Anterior cingulate cortex (tissue), 58 donors: ENCODE measurements at regions not wholly inside any gene's neighbourhood (a gene's known extent, or its start where the extent isn't known, plus 50 kb on each side); places are given as distances from the start of the nearest gene placed in this dataset.
"Not testable (repeated sequence)": the region's sequence is repeated elsewhere in the genome, so short reads cannot be mapped to it uniquely, and the experiment has no call there.

ENCODE experiments used
- DNase-seq, 58 donors: peaks; one replicate each; lab custom pipeline; 2025; lab: John Stamatoyannopoulos, UW

DNA sequence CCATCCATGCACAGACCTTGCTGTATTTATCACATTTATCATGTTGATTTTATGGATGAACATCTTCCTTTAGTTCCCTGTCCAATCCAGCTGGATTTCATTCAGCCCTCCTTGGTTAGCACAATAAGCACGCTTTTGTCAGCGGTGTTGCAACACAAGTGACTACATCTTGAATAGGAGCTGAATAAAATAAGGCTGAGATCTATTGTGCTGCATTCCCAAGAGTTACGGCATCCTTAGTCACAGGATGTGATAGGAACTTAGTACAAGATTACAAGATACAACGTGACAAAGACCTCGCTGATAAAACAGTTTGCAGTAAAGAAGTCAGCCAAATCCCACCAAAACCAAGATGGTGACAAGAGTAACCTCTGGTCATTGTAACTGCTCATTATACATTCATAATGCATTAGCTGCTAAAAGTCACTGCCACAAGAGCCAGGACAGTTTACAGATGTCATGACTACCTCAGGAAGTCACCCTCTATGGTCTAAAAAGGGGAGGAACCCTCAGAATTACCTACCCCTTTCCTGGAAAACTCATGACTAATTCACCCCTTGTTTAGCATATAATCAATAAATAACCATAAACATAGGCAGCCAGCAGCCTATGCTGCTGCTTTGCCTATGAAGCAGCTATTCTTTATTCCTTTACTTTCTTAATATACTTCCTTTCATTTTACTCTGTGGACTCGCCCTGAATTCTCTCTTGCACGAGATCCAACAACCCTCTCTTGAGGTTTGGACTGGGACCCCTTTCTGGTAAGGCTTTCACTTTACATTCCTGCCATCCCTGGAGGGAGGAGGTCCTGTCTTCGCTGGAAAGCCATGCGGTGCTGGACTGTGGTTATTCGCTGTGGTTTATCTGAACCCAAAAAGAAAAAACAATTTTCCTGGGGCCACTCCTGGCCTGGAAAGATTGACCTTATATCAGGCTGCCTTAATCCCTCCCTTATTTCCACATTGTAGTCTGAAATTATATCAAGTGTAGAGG lies 522.6 kb upstream of the AMELY start:
- no peak for DNase-seq

DNA sequence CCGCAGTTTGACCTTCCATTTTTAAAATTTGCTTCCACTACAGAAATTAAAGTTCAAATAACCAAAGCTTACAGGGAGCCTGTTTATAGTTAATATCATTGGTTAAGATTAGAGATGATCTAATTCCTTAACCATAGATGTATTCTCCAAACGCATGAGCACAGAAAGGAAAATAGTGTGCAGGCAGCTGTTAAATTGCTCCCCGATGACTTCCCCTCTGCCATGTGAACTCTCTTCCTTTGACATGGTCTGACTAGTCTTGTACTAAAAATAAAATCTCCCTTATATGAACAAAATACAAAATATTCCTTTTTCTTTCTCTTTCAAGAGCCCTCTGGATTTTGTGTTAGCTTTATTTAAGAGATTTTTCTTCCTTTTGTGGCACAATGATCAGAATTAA lies 507.6 kb upstream of the AMELY start:
- no peak for DNase-seq

DNA sequence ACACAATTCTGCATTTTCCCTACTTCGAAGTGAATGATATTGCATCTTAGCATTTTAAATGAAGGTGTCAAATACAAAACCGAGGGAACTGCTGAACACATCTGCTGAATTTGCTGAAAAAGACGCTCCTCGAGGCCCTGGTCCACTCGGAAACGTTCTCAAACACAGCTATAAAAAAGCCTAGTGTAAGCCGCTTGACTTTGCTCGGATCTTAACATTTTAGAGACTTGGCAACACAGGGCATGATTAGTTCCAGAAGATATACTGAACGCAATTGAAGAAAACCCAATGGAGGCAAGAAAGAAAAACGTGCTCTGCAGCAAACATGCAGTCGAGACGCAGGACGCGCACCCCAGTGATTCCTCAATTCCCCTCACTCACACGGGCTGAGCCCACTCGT lies 506.4 kb upstream of the AMELY start:
- no peak for DNase-seq

DNA sequence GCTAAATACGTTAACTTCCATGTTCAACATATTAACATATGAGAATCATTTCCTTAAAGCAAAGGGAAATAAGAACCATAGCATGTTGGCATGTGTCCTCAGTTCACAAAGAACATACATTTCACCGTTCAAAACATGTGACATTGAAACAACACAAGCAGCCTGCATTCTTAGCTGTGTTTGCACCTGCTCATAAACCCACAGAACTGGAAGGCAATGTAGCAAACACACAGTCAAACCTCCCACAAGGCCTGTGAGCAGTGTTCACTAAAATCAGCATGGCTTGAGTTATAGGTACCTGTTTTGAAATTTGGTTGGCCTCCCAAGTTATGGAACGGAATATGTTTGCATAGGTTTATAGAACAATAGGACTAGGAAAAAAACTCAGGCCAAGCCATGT lies 504.9 kb upstream of the AMELY start:
- no peak for DNase-seq

DNA sequence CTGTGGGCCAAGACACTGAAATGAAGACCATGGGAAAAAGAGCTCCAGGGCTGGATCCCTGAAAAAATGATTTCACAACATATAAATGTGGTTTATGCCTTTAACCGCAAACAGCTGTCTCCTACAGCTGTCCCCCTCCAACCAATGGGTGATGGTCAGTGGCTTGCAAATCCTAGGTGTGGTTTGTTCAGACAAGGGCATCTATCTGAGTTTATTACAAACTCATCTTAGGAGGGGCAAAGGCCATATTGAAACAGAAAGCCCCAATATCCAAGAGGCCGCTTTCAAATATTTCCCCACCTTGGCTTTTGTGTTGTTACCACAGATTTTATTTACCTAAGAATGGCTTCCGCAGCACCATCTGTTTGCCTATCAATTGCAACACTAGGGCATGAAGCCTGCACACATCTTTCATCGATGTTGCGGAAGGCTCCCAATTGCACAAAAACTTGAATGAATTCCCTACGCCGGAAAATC lies 503.6 kb upstream of the AMELY start:
- no peak for DNase-seq

DNA sequence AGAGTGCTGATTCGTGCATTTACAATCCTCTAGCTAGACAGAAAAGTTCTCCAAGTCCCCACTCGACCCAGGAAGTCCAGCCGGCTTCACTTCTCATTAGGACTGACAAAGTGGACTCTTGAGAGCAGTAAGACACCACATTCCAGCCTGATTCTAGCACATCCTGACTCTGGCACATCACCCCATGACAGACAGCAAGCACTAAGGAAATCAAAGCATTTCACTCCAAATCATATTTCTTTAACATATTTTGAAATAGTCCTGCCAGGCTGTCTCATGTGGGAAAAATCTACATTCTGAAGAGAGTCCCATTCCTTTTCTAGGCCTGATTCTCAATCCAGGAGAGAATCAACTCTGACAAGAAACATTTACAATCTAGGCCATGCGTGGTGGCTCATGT lies 478.5 kb upstream of the AMELY start:
- DNase-seq = no peak

DNA sequence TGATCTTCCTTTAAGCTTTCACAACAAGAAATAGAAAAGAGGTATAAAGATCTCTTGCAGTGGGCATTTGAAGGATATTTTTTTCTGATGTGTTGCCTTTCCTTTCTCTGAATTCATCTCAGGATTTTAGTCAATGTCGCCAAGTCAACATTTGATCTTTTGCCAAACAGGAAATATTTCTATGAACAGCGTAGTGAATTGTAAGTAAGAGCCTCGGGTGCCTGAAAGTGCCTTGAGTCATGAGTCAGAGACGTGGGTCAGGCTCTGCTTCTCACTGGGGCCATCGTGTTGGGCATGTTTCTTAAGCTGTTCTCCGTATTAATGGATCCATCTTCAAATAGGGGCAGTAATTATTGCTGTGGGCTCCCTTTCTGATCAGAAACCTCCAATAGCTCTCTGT lies 471.4 kb upstream of the AMELY start:
- no peak for DNase-seq

DNA sequence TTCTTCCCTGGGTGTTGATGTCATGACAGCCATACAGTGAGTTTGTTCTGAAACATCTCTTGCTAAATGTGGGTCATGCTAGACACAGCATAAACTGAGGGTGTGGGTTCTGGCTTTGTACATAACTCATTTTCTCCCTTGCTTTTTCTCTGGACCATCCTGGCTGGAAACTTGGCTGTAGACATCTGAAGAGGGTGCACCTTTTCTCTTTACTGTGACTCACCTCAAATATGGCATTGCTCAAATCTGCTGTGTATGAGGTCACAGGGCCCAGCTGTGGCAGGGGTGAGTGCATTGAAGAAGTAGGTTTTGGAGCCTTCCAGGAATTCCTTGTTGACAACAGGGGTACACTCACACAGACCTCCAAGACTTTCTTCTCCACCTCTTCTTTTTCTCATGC lies 465.5 kb upstream of the AMELY start:
- DNase-seq = no peak

DNA sequence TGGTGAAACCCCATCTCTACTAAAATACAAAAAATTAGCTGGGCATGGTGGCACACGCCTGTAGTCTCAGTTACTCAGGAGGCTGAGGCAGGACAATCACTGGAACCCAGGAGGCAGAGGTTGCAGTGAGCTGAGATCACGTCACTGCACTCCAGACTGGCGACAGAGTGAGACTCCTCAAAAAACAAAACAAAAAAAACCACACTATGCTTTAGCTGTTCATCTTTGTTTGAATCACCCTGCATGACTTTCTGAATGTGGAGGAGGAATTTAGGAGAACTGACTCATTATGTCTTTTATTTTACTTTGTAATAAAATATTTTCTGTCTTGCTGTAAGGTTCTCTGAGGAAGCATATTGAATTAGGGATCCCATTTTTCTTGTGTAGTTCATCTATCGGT lies 462.9 kb upstream of the AMELY start:
- DNase-seq = not testable (repeated sequence)

DNA sequence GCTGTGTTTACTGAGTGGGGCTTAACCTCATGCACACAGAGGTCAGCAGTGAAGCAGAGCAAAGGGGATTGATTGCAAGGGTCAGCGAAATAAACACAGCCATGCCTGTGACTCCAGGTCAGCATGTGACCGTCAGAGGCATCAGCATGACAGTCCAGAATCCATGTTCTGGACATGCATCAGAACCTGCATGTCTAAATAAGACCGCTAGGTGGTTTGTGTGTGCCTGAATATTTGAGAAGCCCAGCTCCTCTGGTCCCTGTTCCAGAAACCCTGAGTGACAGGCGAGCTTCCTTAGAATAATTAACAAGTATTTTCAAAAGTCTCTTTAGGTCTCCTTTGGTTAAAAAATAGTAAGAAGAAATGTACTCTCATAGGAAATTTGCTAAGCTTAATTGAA lies 460.4 kb upstream of the AMELY start:
- DNase-seq = not testable (repeated sequence)

DNA sequence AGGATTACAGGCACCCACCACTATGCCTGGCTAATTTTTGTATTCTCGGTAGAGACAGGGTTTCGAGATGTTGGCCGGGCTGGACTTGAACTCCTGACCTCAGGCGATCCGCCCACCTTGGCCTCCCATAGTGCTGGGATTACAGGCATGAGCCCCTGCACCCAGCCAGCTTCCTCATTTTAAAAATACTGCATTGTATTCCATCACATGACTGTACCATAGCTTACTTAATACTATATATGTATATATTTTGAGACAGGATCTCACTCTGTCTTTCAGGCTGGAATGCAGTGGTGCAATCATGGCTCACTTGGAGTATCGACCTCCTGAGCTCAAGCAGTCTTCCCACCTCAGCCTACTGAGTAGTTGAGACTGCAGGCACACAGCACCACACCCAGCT lies 459.5 kb upstream of the AMELY start:
- DNase-seq = not testable (repeated sequence)

DNA sequence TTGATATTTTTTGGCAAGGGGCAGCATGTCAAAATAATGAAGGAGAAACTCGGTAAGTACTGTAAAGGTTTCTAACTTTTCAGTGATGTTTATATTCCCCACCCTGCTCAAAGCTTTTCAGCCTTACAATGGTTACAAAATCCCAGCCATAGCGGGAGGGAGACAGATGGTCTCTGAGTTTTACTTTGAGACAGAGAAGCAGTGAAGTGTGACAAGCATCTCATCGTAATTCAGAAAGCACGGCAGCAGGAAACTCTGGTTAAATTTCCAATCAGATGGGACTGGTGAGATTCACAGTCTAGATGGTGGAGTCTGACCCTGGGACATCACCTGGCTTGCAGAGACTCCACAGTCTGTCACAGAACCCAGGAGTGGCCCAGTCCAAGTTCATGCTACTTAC lies 448.0 kb upstream of the AMELY start:
- no peak for DNase-seq

DNA sequence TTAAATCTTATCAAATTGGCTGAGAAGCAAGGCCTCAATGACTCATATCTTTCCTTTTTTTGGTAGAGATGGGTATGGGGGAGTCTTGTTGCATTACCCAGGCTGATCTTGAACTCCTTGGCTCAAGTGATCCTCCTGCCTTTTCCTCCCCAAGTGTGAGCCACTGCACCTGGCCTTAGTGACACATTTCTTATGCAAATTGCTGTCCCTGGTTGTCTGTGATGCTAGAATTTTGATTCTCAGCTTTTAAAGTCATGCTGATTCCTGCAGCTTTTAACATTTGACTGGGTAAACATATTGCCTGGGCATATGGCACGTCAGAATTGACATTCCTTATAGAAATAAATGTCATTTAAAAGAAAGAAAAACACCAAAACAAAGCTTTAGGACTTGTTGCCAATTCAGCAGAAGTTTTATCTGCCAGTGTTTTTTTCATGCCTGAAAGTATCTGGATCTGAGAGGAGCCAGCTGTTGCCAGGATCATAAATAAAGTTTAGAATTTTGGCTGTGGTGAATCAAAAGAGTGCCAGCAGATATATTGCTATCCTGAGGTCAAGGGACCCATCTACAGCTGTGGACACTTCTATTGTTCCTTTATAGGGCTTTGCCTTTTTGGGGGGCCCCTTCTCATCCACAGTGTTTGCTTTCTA lies 446.7 kb upstream of the AMELY start:
- DNase-seq = no peak

DNA sequence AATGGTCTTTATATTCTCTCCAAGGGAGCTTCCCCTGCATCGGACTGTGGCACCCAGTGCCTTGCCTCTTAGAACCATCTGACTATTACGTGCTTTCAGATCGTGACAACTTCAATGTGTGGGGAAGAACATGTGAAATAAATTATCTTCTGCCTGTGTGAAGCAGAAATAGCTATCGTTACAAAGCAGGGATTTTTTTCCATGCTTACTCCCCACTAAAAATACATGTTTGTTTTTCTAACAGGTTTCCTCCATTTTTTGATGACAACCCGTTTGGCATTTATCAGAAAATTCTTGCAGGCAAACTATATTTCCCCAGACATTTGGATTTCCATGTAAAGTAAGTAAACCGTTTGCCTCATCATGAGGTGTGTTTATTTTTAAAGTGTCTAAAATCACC lies 444.3 kb upstream of the AMELY start:
- not testable (repeated sequence) for DNase-seq

DNA sequence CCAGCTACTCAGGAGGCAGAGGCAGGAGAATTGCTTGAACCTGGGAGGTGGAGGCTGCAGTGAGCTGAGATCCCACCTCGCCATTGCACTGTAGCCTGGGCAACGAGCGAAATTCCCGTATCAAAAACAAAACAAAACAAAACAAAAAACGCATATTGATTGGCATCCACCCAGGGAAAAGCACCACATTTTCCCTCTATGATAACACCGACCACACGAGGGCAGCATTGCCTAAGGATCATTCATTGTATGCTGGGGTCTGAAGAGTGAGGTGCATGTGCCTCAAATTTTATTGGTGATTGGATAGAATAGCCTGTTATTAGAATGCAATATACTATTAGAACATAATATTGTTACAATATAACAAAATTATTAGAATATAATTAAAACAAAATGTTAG lies 433.1 kb upstream of the AMELY start:
- peak in 20 of 58 donors; percentile 0 to 22 (median 0) for DNase-seq

DNA sequence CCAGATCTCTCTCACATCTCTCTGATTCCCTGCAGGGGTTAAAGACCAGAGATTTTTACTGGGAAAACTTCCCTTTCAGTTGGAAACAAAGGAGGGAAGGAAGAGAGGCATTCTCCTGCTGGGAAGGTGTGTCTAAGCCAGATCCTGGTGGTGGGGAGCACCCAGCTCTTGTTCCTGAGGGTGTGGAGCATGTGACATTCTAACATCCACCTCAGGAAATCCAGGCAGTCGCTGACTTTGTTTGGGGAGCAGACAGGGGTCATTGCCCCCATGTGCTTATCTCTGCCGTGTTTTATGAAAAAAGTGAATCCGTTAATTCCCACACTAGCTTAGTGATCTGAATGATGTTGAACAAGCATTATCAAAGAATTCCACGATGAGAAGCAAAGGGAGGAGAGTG lies 431.7 kb upstream of the AMELY start:
- DNase-seq = no peak

DNA sequence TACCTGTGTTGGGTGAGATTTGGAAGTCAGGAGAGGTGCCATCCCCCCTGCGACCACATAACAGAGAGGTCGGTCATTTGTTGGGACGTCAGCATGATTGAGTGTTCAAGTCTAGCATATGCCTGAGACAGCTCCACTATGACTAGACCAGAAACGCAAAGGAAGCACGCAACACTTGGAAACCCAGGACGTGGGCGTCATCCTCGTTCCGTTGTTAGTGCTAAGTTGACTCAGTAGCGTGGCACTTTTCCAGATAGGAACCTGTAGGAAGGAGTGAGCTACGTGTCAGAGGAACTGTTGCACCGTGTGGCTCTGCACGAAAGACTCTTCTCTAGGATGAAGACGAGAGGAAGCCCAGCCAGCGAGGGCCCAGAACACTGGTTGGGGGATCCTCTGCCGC lies 431.2 kb upstream of the AMELY start:
- peak in 11 of 58 donors; percentile 0 to 4 (median 0) for DNase-seq

DNA sequence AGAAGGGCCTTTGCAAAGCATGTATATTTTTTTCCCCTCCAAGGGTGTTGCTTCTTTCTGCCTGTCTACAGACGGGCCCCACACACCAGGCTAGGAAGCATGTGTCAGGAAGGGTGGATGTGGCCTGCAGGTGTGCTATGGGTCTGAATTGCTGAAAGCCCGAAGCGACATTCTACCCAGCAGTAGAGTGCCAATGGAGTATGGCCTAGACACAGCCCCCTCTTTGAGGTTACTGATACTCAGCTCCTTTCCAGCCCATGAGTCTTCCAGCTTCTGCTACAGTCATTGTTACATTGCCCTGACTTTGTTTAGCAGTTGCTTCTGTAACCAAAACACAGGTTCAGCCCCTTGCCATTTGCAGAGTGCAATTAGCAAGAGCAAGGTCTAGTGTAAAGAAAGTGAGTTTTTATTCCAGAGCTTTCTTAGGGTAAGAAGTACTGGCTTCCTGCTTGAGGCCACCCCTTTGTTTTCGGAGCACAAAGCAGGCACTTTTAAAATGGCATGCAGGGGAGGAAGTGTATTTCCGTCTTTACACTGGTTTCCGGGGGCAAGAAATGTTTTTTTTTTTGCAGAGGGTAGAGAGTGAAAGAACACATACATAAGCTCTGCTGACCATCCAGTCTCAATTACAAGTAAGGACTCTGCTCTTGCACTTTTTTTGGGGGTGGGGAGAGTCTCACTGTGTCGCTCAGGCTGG lies 428.0 kb upstream of the AMELY start:
- DNase-seq = no peak

DNA sequence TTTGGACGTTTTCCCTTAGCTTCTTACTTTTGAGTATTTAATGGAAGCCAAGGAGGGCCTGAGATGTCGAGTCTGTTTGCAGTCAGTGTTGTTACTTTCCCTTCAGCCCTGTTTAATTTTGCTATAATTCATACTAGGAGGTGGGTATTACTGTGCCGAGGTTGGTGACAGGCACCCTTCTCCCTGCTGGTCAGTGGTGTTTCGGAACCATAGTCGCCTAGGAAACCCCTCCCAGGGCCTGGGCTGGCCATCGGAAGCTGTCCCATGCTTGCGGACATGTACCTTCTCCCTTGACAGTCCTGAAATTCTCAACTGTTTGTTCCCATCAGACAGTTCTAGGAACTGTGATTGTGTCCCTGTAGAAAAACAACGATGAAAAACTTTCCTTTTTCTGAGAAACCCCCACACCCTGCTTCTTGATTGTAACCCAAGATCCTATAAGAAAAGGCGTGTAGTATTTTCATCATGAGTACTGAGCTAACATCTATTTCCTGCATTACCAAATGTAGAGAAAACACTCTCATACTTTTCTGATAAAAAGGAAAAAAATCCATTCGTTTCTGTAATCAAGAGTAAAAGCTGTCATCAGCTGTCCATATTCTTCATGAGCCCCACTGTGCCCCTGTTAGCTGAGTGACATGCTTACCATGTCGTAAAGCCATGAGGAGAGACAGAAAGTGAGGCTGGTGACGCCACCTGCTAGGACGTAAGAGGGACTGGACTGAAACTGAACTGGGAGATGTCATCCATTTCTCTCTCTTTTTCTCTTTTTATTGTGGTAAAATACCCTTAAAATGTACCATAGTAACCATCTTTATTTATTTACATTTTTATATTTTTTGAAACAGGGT lies 424.7 kb upstream of the AMELY start:
- DNase-seq = no peak

DNA sequence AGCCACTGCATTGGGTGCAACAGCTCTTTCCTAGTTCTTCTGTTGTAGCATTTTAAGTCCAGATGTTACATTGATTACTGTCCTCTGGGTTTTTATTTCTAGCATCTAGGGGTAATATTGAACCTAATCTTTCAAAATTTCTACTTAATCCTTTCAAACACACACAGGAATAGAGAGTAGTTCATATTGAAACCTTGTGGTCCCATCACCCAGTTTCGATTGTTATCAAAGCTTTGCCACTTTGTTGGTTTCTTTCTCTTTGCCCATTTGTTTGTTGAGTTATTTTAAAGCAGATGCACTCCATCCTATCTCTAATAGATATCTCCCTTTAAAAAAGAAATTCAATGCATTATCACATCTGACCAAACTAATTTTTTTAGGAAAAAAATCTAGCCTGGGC lies 422.9 kb upstream of the AMELY start:
- DNase-seq = no peak
